Liver (tissue), 3 donors: ENCODE measurements at regions not wholly inside any gene's neighbourhood (a gene's known extent, or its start where the extent isn't known, plus 50 kb on each side); places are given as distances from the start of the nearest gene placed in this dataset.
"Not testable (repeated sequence)": the region's sequence is repeated elsewhere in the genome, so short reads cannot be mapped to it uniquely, and the experiment has no call there.

ENCODE experiments used
- EGR1 ChIP-seq, 2 donors: IDR thresholded peaks; 2 replicates each; pipeline ENCODE4 v1.6.1; 2016 to 2018; ENCODE audit warnings: antibody characterized with exemption in 2 of 2, low read depth in 2 of 2
- FOXA1 ChIP-seq: IDR thresholded peaks from 2 replicates; pipeline ENCODE4 v1.6.1; 2016; ENCODE audit warnings: antibody characterized with exemption
- JUND ChIP-seq, 2 donors: IDR thresholded peaks; 2 replicates each; pipeline ENCODE4 v1.6.1; 2016; ENCODE audit warnings: antibody characterized with exemption in 2 of 2
- RAD21 ChIP-seq, 2 donors: IDR thresholded peaks; 2 replicates each; pipeline ENCODE4 v1.6.1; 2016; ENCODE audit warnings: antibody characterized with exemption in 2 of 2, mild to moderate bottlenecking in 2 of 2
- REST ChIP-seq: IDR thresholded peaks from 2 replicates; pipeline ENCODE4 v1.6.1; 2016; ENCODE audit warnings: antibody characterized with exemption, mild to moderate bottlenecking
- TAF1 ChIP-seq: conservative IDR thresholded peaks from 2 replicates; pipeline ENCODE4 v1.6.1; 2016; ENCODE audit warnings: antibody characterized with exemption, mild to moderate bottlenecking
- YY1 ChIP-seq: IDR thresholded peaks from 2 replicates; pipeline ENCODE4 v1.6.1; 2016; ENCODE audit warnings: antibody characterized with exemption, mild to moderate bottlenecking
- TF ChIP-seq, protein P1 (sequence below): fragments of 150-350 bp; IDR thresholded peaks from 2 replicates; pipeline ENCODE4 v1.5.1; 2017; ENCODE audit warnings: improper control_type of control experiment, low read depth, low read length; ENCODE audit not compliant: missing input control
- TF ChIP-seq, protein P2 (sequence below): IDR thresholded peaks from 2 replicates; pipeline ENCODE4 v1.6.1; 2016; ENCODE audit warnings: antibody characterized with exemption
- donor health status: healthy.
- donor health status: healthy.

DNA sequence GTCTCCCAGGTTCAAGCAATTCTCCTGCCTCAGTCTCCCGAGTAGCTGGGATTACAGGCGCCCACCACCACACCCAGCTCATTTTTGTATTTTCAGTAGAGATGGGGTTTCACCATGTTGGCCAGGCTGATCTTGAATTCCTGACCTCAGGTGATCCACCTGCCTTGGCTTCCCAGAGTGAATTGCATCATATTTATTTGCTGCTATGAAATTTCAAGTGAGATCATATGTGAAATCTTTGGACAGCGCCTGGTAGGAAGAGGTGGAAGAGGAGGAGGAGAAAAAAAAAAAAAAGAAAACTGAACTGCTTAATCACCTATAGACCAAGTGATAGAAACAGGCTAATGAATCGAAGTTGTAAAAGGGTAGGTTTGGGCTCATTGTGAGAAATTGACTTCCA lies 557.8 kb upstream of the C16orf82 start:
- TF ChIP-seq TAF1; RAD21 (IDR thresholded peaks at IDR 0.05); EGR1 (IDR thresholded peaks at IDR 0.05; ENCODE audit: low read depth in 2 of 2); YY1; FOXA1; REST; JUND (IDR thresholded peaks at IDR 0.05): not testable (repeated sequence)
- TF ChIP-seq, protein P1, sequence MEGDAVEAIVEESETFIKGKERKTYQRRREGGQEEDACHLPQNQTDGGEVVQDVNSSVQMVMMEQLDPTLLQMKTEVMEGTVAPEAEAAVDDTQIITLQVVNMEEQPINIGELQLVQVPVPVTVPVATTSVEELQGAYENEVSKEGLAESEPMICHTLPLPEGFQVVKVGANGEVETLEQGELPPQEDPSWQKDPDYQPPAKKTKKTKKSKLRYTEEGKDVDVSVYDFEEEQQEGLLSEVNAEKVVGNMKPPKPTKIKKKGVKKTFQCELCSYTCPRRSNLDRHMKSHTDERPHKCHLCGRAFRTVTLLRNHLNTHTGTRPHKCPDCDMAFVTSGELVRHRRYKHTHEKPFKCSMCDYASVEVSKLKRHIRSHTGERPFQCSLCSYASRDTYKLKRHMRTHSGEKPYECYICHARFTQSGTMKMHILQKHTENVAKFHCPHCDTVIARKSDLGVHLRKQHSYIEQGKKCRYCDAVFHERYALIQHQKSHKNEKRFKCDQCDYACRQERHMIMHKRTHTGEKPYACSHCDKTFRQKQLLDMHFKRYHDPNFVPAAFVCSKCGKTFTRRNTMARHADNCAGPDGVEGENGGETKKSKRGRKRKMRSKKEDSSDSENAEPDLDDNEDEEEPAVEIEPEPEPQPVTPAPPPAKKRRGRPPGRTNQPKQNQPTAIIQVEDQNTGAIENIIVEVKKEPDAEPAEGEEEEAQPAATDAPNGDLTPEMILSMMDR = not testable (repeated sequence)
- TF ChIP-seq, protein P2, sequence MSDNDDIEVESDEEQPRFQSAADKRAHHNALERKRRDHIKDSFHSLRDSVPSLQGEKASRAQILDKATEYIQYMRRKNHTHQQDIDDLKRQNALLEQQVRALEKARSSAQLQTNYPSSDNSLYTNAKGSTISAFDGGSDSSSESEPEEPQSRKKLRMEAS = not testable (repeated sequence)
